DOHH2 (cell line): ENCODE measurements at regions not wholly inside any gene's neighbourhood (a gene's known extent, or its start where the extent isn't known, plus 50 kb on each side); places are given as distances from the start of the nearest gene placed in this dataset.

Experiments
- CTCF ChIP-seq: fragments of 200-600 bp; sonication (generic); IDR thresholded peaks from one replicate; pipeline ENCODE4 v1.5.1; 2014; ENCODE audit warnings: antibody characterized with exemption, mild to moderate bottlenecking, low read depth, low read length; ENCODE audit not compliant: poor library complexity, severe bottlenecking
- EZH2phosphoT487 ChIP-seq: fragments of 200-600 bp; sonication (generic); IDR thresholded peaks from 2 replicates; pipeline ENCODE4 v1.6.1; 2017; ENCODE audit warnings: borderline replicate concordance, mild to moderate bottlenecking, antibody characterized with exemption, low read length, moderate library complexity, mixed read lengths

GRCh38 chr12:84550518-84550917 is 362.1 kb downstream of the SLC6A15 start:
- no peak for TF ChIP-seq CTCF
- no peak for TF ChIP-seq EZH2phosphoT487
